C4-2B (cell line): ENCODE measurements at regions not wholly inside any gene's neighbourhood (a gene's known extent, or its start where the extent isn't known, plus 50 kb on each side); places are given as distances from the start of the nearest gene placed in this dataset.

Experiments
- H3K27ac ChIP-seq: fragments of 450-650 bp; 2 replicates; pipeline ENCODE4 v1.5.1; 2017
- ZFX ChIP-seq: fragments of 450-650 bp; IDR thresholded peaks from 2 replicates; pipeline ENCODE4 v1.6.1; 2017
- TF ChIP-seq, protein P1 (sequence below): fragments of 450-650 bp; conservative IDR thresholded peaks from 2 replicates; pipeline ENCODE4 v1.5.1; 2017; ENCODE audit warnings: mild to moderate bottlenecking

DNA sequence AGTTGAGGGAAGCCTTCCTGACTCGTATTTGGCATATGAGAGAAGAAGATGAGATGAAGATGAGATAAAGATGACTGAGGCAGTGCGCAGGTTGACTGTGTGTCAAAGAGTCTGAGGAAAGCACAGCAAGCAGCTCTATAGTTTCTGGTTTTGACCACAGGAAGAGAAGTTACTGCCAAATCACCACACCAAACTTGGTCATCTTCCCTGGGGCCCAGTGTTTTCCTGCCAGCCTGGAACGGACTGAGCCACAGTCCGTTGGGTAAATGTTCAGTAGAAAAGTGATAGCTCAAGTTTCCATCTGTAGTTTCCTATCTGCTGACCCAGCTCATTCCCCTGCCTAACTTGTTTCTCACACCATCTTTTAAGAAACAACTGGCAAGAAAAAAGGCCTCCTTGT lies 80.7 kb upstream of the ADAMTS19 start:
- no peak for TF ChIP-seq ZFX
- TF ChIP-seq, protein P1, sequence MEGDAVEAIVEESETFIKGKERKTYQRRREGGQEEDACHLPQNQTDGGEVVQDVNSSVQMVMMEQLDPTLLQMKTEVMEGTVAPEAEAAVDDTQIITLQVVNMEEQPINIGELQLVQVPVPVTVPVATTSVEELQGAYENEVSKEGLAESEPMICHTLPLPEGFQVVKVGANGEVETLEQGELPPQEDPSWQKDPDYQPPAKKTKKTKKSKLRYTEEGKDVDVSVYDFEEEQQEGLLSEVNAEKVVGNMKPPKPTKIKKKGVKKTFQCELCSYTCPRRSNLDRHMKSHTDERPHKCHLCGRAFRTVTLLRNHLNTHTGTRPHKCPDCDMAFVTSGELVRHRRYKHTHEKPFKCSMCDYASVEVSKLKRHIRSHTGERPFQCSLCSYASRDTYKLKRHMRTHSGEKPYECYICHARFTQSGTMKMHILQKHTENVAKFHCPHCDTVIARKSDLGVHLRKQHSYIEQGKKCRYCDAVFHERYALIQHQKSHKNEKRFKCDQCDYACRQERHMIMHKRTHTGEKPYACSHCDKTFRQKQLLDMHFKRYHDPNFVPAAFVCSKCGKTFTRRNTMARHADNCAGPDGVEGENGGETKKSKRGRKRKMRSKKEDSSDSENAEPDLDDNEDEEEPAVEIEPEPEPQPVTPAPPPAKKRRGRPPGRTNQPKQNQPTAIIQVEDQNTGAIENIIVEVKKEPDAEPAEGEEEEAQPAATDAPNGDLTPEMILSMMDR = no peak
- no peak overlapping the region for H3K27ac ChIP-seq

DNA sequence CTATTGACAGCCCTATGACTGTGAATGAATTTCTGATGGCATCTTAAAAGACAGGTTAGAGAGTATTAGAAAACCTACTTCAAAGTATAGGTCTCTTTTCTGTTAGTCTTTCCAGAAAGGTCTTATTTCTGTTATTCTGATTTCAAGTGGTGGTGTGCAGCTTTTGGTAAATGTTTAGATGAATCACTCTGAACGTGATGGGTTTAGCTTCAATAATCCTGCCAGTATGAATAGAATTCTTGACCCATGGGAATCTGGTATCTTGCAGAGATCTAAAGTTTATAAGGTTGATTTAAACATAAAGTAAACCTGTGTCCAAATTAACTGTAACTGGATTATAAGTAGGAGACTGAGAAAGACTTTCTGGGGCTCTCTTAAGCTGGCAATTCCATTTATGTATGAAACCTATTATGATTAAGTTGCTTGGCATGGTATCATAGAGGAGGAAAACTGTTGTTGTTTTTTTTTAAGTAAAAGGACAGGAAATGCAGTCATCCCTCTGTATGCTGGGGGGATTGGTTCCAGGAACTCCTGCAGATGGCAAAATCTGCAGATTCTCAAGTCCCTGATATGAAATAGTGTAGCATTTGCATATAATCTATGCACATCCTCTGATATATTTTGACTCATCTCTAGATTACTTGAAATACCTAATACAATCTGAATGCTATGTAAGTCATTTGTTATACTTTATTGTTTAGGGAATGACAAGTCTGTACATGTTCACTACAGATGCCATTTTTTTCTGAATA lies 77.0 kb upstream of the ADAMTS19 start:
- TF ChIP-seq ZFX = no peak
- TF ChIP-seq, protein P1 = no peak
- H3K27ac ChIP-seq = no peak overlapping the region

DNA sequence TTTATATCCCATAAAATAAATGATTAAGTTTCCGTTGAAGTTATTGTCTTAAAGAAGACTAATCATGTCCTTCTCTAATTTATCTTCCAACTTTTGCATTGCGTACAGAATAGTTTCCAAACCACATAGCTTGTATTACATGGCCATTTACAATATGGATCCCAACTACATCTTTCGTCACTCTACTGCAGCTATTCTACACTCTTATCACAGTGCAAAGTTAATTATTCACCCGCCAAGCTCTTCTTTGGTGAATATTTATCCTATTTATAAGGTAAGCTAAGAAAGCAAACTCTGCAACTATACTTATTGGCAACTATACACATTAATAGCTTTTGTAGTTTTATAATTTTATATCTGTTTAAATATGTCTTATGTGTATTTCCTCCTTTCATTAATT lies 75.9 kb upstream of the ADAMTS19 start:
- TF ChIP-seq, protein P1 = no peak
- no peak for TF ChIP-seq ZFX
- H3K27ac ChIP-seq = no peak overlapping the region

DNA sequence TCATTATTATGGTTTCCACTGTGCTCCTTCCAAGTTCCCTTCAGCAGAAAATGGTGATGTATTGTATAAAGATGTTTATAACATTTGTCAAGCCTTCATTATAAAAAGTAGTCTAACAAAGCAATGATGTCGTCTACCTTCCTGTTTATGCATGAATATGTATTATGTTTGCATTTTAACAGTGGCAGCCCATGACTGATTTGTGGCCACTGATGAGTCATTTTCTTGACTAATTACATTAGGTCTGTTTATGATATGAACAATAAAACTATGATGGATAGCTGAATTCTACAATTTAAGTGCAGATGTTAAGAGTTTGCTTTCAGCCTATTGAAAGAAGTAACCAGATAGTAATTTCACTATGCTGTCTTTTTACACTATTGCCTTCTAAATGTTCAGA lies 75.4 kb upstream of the ADAMTS19 start:
- TF ChIP-seq, protein P1 = no peak
- TF ChIP-seq ZFX = no peak
- H3K27ac ChIP-seq = no peak overlapping the region

DNA sequence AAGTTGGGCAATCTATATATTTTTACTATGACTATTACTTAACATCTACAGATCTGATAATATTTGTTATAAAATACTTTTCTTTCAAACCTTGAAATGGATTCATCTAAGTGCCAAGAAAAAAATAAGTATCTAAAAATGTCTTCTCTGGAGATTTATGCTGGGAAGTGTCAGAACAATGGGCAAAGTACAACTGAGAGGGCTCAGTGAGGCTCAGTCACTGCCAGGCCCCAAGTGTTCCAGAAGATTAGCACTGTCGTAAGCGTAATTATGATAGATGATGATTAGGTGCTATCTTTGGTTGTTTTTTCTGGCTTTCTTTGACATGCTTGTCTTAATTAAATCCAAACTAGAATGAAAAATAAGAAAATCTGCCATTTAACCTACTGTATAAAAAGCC lies 72.2 kb upstream of the ADAMTS19 start:
- TF ChIP-seq, protein P1 = no peak
- TF ChIP-seq ZFX = no peak
- no peak overlapping the region for H3K27ac ChIP-seq

DNA sequence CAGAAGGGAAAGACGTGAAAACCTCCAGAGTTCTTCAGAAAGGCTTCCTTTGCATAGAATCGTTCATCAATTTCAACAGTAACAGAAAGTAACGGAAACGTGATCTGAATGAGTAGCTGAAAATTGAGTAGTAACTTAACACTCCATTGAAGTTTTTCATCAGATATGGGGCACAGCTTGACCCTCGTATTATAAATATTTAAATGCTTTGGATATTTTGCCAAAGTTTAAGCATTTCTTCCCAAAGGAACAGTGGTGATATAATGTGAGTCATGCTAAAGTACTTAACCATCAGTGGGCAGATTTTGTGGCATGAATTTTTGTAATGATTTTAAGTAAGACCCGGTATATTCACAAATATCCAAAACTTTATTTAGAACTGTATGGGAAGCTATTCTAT lies 67.4 kb upstream of the ADAMTS19 start:
- TF ChIP-seq, protein P1 = no peak
- TF ChIP-seq ZFX = no peak
- H3K27ac ChIP-seq = no peak overlapping the region

DNA sequence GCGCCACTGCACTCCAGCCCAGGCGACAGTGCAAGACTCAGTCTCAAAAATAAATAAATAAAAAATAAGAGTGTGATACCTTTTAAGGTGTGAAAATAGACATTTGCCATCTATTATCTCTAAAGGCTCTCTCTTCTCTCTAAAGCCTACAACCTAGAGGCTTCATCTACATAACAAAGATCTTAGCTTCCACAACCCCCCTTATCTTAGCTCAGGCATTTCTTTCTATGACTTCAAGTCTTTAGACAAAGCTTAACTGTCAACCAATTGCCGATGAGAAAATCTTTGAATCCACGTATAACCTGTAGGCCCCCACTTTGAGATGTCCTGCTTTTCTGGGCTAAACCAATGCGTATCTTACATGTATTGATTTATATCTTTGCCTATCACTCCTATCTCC lies 64.9 kb upstream of the ADAMTS19 start:
- H3K27ac ChIP-seq = no peak overlapping the region
- TF ChIP-seq, protein P1 = no peak
- TF ChIP-seq ZFX = no peak
